CD4-positive, alpha-beta T cell (primary cell): ENCODE measurements at regions not wholly inside any gene's neighbourhood (a gene's known extent, or its start where the extent isn't known, plus 50 kb on each side); places are given as distances from the start of the nearest gene placed in this dataset.

Experiments
- ATAC-seq: fragments of 200-7000 bp; cut with Tn5 transposase; one replicate; pipeline ENCODE4 v1.10.0; 2022; ENCODE audit warnings: mild to moderate bottlenecking; ENCODE audit not compliant: poor library complexity
- CTCF ChIA-PET: fragments of 350-600 bp; sonication (Branson Sonifier 250); formaldehyde crosslinking; loops from one replicate; lab custom pipeline; 2021; ENCODE audit warnings: antibody characterized with exemption, inconsistent platforms; lab: Charles Lee
- POLR2A ChIA-PET: fragments of 350-600 bp; sonication (Branson Sonifier 250); formaldehyde crosslinking; loops from one replicate; lab custom pipeline; 2021; ENCODE audit warnings: antibody characterized with exemption, inconsistent platforms; lab: Charles Lee
- DNase-seq, 14 experiments: peaks; one replicate each; pipeline ENCODE4 v3.0.0-alpha.2; 2013 to 2020; ENCODE audit warnings: mixed read lengths in 2 of 14
- H3K27ac ChIP-seq, 2 donors: one replicate each; pipeline versions ENCODE4 v1.5.1 to v1.7.0; 2013; ENCODE audit warnings: low read length in 2 of 2, low read depth in 1 of 2, mild to moderate bottlenecking in 1 of 2
- H3K27me3 ChIP-seq, 2 experiments: 1 replicate in 1 of 2; 2 replicates in 1 of 2; pipeline versions ENCODE4 v1.6.1 to v1.7.0; 2013; ENCODE audit warnings: low read length in 2 of 2, control low read depth in 1 of 2, mild to moderate bottlenecking in 1 of 2, moderate library complexity in 1 of 2; ENCODE audit not compliant: insufficient read depth in 2 of 2, control insufficient read depth in 1 of 2
- H3K36me3 ChIP-seq: one replicate; pipeline ENCODE4 v1.6.1; 2013; ENCODE audit warnings: low read length, control low read depth; ENCODE audit not compliant: insufficient read depth
- H3K4me1 ChIP-seq: one replicate; pipeline ENCODE4 v1.6.1; 2013; ENCODE audit warnings: low read length, control low read depth; ENCODE audit not compliant: insufficient read depth
- H3K4me3 ChIP-seq: one replicate; pipeline ENCODE4 v1.5.1; 2013; ENCODE audit warnings: mild to moderate bottlenecking, low read length, moderate library complexity
- H3K9me3 ChIP-seq, 2 experiments: 1 replicate in 1 of 2; 2 replicates in 1 of 2; pipeline versions ENCODE4 v1.6.1 to v1.7.0; 2013; ENCODE audit warnings: low read length in 2 of 2, mild to moderate bottlenecking in 2 of 2, control low read depth in 1 of 2, moderate library complexity in 1 of 2; ENCODE audit not compliant: control insufficient read depth in 1 of 2, insufficient read depth in 1 of 2
- H3K27ac Mint-ChIP-seq: one replicate; pipeline ENCODE4 v1.8.0; 2020; ENCODE audit warnings: mixed read lengths
- H3K27me3 Mint-ChIP-seq: one replicate; pipeline ENCODE4 v1.8.0; 2021; ENCODE audit warnings: mixed read lengths
- H3K36me3 Mint-ChIP-seq: one replicate; pipeline ENCODE4 v1.8.0; 2021; ENCODE audit warnings: low read depth, mixed read lengths
- H3K4me1 Mint-ChIP-seq: one replicate; pipeline ENCODE4 v1.8.0; 2021; ENCODE audit warnings: low read depth, mixed read lengths
- H3K4me3 Mint-ChIP-seq: one replicate; pipeline ENCODE4 v1.8.0; 2020; ENCODE audit warnings: mild to moderate bottlenecking, mixed read lengths
- H3K9me3 Mint-ChIP-seq: one replicate; pipeline ENCODE4 v1.8.0; 2020; ENCODE audit warnings: mixed read lengths
- intact Hi-C, 2 experiments: fragments of 100-400 bp; cut with DNase I in 1 of 2; cut with micrococcal nuclease in 1 of 2; formaldehyde crosslinking; loops; one replicate each; pipeline versions ENCODE4 v1.15.1 to v1.9.0; 2023 to 2025; cut with DNase I, micrococcal nuclease
- TF ChIP-seq, protein P1 (sequence below): fragments of 200-600 bp; IDR thresholded peaks from one replicate; pipeline ENCODE4 v1.8.0; 2022; ENCODE audit warnings: antibody characterized with exemption, mild to moderate bottlenecking

DNA sequence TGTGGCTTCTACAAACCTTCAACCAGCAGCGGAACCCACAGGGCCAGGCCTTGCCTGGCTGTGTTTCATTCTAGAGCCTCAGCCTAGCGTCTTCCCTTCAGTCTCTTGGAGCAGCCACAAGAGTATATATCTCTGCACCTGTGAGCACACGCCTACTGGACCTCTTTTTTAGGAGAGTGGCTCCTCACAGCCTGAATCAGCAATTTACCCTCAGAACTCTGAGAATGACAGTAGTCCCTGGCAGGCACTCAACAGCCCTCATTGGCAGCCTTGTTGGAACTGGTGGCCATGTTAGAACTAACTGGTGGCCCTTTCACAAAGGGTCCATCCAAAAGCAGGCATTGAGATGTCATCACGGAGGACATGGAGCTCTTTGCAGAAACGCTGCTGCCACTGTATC lies 138.9 kb downstream of the BCOR start:
- DNase-seq (no peak), ATAC-seq (no peak)
- H3K4me1 ChIP-seq, result peaks cover 7% of the 10 kb centered on the region
- TF ChIP-seq, protein P1, sequence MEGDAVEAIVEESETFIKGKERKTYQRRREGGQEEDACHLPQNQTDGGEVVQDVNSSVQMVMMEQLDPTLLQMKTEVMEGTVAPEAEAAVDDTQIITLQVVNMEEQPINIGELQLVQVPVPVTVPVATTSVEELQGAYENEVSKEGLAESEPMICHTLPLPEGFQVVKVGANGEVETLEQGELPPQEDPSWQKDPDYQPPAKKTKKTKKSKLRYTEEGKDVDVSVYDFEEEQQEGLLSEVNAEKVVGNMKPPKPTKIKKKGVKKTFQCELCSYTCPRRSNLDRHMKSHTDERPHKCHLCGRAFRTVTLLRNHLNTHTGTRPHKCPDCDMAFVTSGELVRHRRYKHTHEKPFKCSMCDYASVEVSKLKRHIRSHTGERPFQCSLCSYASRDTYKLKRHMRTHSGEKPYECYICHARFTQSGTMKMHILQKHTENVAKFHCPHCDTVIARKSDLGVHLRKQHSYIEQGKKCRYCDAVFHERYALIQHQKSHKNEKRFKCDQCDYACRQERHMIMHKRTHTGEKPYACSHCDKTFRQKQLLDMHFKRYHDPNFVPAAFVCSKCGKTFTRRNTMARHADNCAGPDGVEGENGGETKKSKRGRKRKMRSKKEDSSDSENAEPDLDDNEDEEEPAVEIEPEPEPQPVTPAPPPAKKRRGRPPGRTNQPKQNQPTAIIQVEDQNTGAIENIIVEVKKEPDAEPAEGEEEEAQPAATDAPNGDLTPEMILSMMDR, result no peak
- Mint-ChIP-seq H3K4me3 (no peak overlapping the region), H3K9me3 (no peaks in the 10 kb centered on the region), H3K27me3 (no peaks in the 10 kb centered on the region), H3K27ac (no peak overlapping the region), H3K4me1 (peaks cover 10% of the 10 kb centered on the region), H3K36me3 (no peaks in the 10 kb centered on the region)
- no peaks in the 10 kb centered on the region for H3K9me3 ChIP-seq
- ChIA-PET CTCF (no interaction called here), POLR2A (no interaction called here)
- no peaks in the 10 kb centered on the region for H3K36me3 ChIP-seq
- H3K27ac ChIP-seq, result no peak overlapping the region
- H3K4me3 ChIP-seq, result no peak overlapping the region
- intact Hi-C loops, result no loop called here
- H3K27me3 ChIP-seq, result no peaks in the 10 kb centered on the region

DNA sequence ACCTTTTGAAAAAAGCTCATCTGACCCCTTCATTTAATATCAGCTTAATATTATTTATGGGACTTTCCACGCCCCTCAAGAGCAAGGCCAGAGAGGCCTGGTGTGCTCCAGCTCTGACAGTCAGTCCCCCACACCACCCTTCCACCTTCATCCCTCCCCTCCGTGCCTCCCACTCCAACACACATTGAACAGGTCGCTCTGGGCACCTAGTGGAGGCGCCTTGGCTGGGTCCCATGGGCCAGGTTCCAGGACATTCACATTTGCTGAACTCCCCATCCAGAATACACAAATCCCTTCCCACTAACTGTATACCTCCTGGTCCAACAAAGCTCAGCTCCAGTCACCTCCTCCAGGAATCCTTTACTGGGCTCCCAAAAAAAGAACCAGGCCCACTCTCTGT lies 137.5 kb downstream of the BCOR start:
- no peak overlapping the region for H3K27ac ChIP-seq
- ATAC-seq (no peak), DNase-seq (no peak)
- no peaks in the 10 kb centered on the region for H3K9me3 ChIP-seq
- H3K27me3 Mint-ChIP-seq, result no peaks in the 10 kb centered on the region
- peaks cover 4% of the 10 kb centered on the region for H3K4me1 ChIP-seq
- TF ChIP-seq, protein P1, result no peak
- no peaks in the 10 kb centered on the region for H3K36me3 ChIP-seq
- POLR2A ChIA-PET, result no interaction called here
- intact Hi-C loops, result no loop called here
- H3K27me3 ChIP-seq, result no peaks in the 10 kb centered on the region
- H3K36me3 Mint-ChIP-seq, result no peaks in the 10 kb centered on the region
- H3K4me3 Mint-ChIP-seq, result no peak overlapping the region
- no peak overlapping the region for H3K4me3 ChIP-seq
- H3K4me1 Mint-ChIP-seq, result peaks cover 7% of the 10 kb centered on the region
- H3K27ac Mint-ChIP-seq, result no peak overlapping the region
- no peaks in the 10 kb centered on the region for H3K9me3 Mint-ChIP-seq
- CTCF ChIA-PET, result no interaction called here

DNA sequence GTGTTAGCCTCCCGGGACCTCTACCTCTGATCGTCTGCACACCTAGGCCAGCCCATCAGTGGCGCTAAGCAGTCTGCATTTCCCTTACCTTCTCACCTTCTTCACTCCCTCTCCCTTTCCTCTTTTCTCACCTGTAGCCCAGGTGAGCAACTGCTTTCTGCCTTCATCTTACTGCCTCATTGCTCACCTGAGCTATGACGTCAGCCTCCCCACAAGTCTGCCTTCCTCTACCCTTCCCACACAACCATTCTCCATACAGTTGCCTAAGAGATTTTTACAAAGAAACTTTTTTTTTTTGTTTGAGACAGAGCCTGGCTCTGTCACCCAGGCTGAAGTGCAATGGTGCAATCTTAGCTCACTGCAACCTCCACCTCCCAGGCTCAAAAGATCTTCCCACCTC lies 136.3 kb downstream of the BCOR start:
- no peak overlapping the region for H3K4me3 Mint-ChIP-seq
- no peak for DNase-seq
- Histone ChIP-seq H3K4me3 (no peak overlapping the region), H3K27me3 (no peaks in the 10 kb centered on the region), H3K36me3 (no peaks in the 10 kb centered on the region), H3K4me1 (no peaks in the 10 kb centered on the region), H3K9me3 (no peaks in the 10 kb centered on the region), H3K27ac (no peak overlapping the region)
- ATAC-seq, result no peak
- no peaks in the 10 kb centered on the region for H3K4me1 Mint-ChIP-seq
- ChIA-PET POLR2A (no interaction called here), CTCF (interaction anchor here (0.7 kb wide), 1 partner anchor 101 kb away, joined by 3 read pairs; no protein-coding TSS in a partner anchor)
- H3K27ac Mint-ChIP-seq, result no peak overlapping the region
- H3K27me3 Mint-ChIP-seq, result no peaks in the 10 kb centered on the region
- intact Hi-C loops, result no loop called here
- H3K36me3 Mint-ChIP-seq, result no peaks in the 10 kb centered on the region
- H3K9me3 Mint-ChIP-seq, result no peaks in the 10 kb centered on the region
- TF ChIP-seq, protein P1, result no peak
